ENCODE measurements at regions not wholly inside any gene's neighbourhood (a gene's known extent, or its start where the extent isn't known, plus 50 kb on each side); places are given as distances from the start of the nearest gene placed in this dataset.
"Not testable (repeated sequence)": the region's sequence is repeated elsewhere in the genome, so short reads cannot be mapped to it uniquely, and the experiment has no call there.

GRCh38 chr12:27133022-27133590, 50.7 kb upstream of the C12orf71 start:
- peak; percentile 14 for DNase-seq (ENCODE audit: low spot score)
- no peak for TF ChIP-seq CTCF (IDR thresholded peaks at IDR 0.05; ENCODE audit: extremely low read depth, missing control alignments)

GRCh38 chr12:27140478-27140969, 58.1 kb upstream of the C12orf71 start:
- TF ChIP-seq CTCF (IDR thresholded peaks at IDR 0.05; ENCODE audit: extremely low read depth, missing control alignments): no peak
- no peak for DNase-seq (ENCODE audit: low spot score)

GRCh38 chr12:27142101-27142721, 59.8 kb upstream of the C12orf71 start:
- TF ChIP-seq CTCF (IDR thresholded peaks at IDR 0.05; ENCODE audit: extremely low read depth, missing control alignments): peak; percentile 68
- peak; percentile 45 for DNase-seq (ENCODE audit: low spot score)

- TF ChIP-seq CTCF (IDR thresholded peaks at IDR 0.05; ENCODE audit: extremely low read depth, missing control alignments): no peak
- no peak for DNase-seq (ENCODE audit: low spot score)
Observed at GRCh38 chr12:27143256-27144069, 61.1 kb upstream of the C12orf71 start.

- DNase-seq (ENCODE audit: low spot score): not testable (repeated sequence)
Observed at GRCh38 chr12:27145725-27146124, 63.3 kb upstream of the C12orf71 start.

GRCh38 chr12:27148373-27148772, 66.0 kb upstream of the C12orf71 start:
- no peak for DNase-seq (ENCODE audit: low spot score)
- no peak for TF ChIP-seq CTCF (IDR thresholded peaks at IDR 0.05; ENCODE audit: extremely low read depth, missing control alignments)

GRCh38 chr12:27148791-27149190, 66.4 kb upstream of the C12orf71 start:
- TF ChIP-seq CTCF (IDR thresholded peaks at IDR 0.05; ENCODE audit: extremely low read depth, missing control alignments): no peak
- no peak for DNase-seq (ENCODE audit: low spot score)

Measured in GM20000 (cell line).